ENCODE measurements at regions not wholly inside any gene's neighbourhood (a gene's known extent, or its start where the extent isn't known, plus 50 kb on each side); places are given as distances from the start of the nearest gene placed in this dataset.

DNA sequence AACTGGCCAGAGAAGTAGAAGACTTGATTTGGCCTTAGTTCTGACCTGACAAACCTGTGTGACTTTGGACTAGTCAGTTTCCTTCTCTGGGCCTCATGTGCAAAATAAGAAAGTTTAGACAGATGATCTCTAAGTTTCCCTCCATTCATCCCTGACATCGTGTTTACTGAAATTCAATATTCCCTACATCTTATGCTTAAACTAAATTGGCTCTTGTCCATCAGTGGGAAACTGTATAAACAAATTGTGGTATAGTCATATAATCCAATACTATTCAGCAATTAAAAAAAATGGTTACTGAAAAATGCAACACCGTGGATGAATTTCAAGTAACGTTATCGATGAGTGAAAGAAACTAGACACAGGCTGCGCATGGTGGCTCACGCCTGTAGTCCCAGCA, 64.4 kb upstream of the HRH1 start:
- DNase-seq (ENCODE audit: low read depth, low spot score), result no peak
- H3K9me3 ChIP-seq (replicated peaks; ENCODE audit: control insufficient read depth, insufficient read depth, low read length), result no peaks in the 10 kb centered on the region
- ChIA-PET RAD21 (ENCODE audit: unreplicated experiment) (no interaction called here), CTCF (no interaction called here), SMC1A (ENCODE audit: uncharacterized antibody, unreplicated experiment) (no interaction called here), POLR2A (no interaction called here)
- no peak overlapping the region for H3K4me2 ChIP-seq (ENCODE audit: control insufficient read depth, insufficient read depth)
- no peaks in the 10 kb centered on the region for H3K79me2 ChIP-seq (ENCODE audit: control insufficient read depth, insufficient read depth, low read length)
- no peak for FAIRE-seq
- no peak overlapping the region for H2AFZ ChIP-seq (ENCODE audit: control insufficient read depth, low read depth, low read length)
- ATAC-seq, result no peak
- 46% methylated on average over 6 of the region's 6 CpGs for WGBS (ENCODE audit: insufficient coverage, insufficient replicate concordance, low lambda C conversion rate, missing lambda C conversion rate)
- no peaks in the 10 kb centered on the region for H3K4me1 ChIP-seq (ENCODE audit: control insufficient read depth, insufficient read depth, low read length)
- no peaks in the 10 kb centered on the region for H3K36me3 ChIP-seq (ENCODE audit: control insufficient read depth in 2 of 2, insufficient read depth in 2 of 2, low read length in 1 of 2)
- intact Hi-C loops (cut with micrococcal nuclease; ENCODE audit: unreplicated experiment) (no loop called here), in situ Hi-C loops (cut with MboI) (no loop called here)
- no peak overlapping the region for H3K27ac ChIP-seq (ENCODE audit: control insufficient read depth, insufficient read depth)
- H4K20me1 ChIP-seq (ENCODE audit: control insufficient read depth, insufficient read depth), result no peaks in the 10 kb centered on the region
- H3K4me3 ChIP-seq, result no peak overlapping the region
- no peak overlapping the region for H3K9ac ChIP-seq (ENCODE audit: control insufficient read depth, insufficient read depth, low read length)
- peaks cover 0 to 2% of the 10 kb centered on the region in 2 experiments; a peak in 2 of 4 replicates for H3K27me3 ChIP-seq (replicated peaks in 1 of 2; ENCODE audit: control insufficient read depth in 2 of 2, insufficient read depth in 2 of 2, low read length in 1 of 2)
- TF ChIP-seq RAD51 (IDR thresholded peaks at IDR 0.05) (no peak), MTA3 (IDR thresholded peaks at IDR 0.05; ENCODE audit: borderline replicate concordance, low read length) (no peak), MYC (IDR thresholded peaks at IDR 0.05; ENCODE audit: insufficient read depth, insufficient read length, insufficient replicate concordance, low read length, severe bottlenecking) (no peak), RBBP5 (conservative IDR thresholded peaks at IDR 0.05) (no peak), FOXM1 (IDR thresholded peaks at IDR 0.05; ENCODE audit: low read depth, low read length) (no peak), MEF2A (IDR thresholded peaks at IDR 0.05; ENCODE audit: insufficient read depth, low read depth, low read length) (no peak), BCL11A (IDR thresholded peaks at IDR 0.05; ENCODE audit: low read depth, low read length) (no peak), SPI1 (IDR thresholded peaks at IDR 0.05; ENCODE audit: borderline replicate concordance, insufficient read depth, low read depth, low read length) (no peak), GATAD2B (conservative IDR thresholded peaks at IDR 0.05; ENCODE audit: low read depth) (no peak), CBFB (IDR thresholded peaks at IDR 0.05; ENCODE audit: low read depth) (no peak), KLF5 (IDR thresholded peaks at IDR 0.05; ENCODE audit: partially characterized antibody) (no peak), KDM1A (IDR thresholded peaks at IDR 0.05; ENCODE audit: borderline replicate concordance) (no peak), SMAD5 (IDR thresholded peaks at IDR 0.05; ENCODE audit: low read depth) (no peak), TBL1XR1 (IDR thresholded peaks at IDR 0.05; ENCODE audit: low read depth, low read length) (no peak), SUPT20H (IDR thresholded peaks at IDR 0.05; ENCODE audit: borderline replicate concordance, control insufficient read depth, low read depth, low read length) (no peak)
- TF ChIP-seq, protein P1, sequence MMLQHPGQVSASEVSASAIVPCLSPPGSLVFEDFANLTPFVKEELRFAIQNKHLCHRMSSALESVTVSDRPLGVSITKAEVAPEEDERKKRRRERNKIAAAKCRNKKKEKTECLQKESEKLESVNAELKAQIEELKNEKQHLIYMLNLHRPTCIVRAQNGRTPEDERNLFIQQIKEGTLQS (IDR thresholded peaks at IDR 0.05; ENCODE audit: borderline replicate concordance, extremely low read depth, low read depth, low read length), result no peak
- TF ChIP-seq, protein P2, sequence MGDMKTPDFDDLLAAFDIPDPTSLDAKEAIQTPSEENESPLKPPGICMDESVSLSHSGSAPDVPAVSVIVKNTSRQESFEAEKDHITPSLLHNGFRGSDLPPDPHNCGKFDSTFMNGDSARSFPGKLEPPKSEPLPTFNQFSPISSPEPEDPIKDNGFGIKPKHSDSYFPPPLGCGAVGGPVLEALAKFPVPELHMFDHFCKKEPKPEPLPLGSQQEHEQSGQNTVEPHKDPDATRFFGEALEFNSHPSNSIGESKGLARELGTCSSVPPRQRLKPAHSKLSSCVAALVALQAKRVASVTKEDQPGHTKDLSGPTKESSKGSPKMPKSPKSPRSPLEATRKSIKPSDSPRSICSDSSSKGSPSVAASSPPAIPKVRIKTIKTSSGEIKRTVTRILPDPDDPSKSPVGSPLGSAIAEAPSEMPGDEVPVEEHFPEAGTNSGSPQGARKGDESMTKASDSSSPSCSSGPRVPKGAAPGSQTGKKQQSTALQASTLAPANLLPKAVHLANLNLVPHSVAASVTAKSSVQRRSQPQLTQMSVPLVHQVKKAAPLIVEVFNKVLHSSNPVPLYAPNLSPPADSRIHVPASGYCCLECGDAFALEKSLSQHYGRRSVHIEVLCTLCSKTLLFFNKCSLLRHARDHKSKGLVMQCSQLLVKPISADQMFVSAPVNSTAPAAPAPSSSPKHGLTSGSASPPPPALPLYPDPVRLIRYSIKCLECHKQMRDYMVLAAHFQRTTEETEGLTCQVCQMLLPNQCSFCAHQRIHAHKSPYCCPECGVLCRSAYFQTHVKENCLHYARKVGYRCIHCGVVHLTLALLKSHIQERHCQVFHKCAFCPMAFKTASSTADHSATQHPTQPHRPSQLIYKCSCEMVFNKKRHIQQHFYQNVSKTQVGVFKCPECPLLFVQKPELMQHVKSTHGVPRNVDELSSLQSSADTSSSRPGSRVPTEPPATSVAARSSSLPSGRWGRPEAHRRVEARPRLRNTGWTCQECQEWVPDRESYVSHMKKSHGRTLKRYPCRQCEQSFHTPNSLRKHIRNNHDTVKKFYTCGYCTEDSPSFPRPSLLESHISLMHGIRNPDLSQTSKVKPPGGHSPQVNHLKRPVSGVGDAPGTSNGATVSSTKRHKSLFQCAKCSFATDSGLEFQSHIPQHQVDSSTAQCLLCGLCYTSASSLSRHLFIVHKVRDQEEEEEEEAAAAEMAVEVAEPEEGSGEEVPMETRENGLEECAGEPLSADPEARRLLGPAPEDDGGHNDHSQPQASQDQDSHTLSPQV (IDR thresholded peaks at IDR 0.05), result no peak
- TF ChIP-seq, protein P3, sequence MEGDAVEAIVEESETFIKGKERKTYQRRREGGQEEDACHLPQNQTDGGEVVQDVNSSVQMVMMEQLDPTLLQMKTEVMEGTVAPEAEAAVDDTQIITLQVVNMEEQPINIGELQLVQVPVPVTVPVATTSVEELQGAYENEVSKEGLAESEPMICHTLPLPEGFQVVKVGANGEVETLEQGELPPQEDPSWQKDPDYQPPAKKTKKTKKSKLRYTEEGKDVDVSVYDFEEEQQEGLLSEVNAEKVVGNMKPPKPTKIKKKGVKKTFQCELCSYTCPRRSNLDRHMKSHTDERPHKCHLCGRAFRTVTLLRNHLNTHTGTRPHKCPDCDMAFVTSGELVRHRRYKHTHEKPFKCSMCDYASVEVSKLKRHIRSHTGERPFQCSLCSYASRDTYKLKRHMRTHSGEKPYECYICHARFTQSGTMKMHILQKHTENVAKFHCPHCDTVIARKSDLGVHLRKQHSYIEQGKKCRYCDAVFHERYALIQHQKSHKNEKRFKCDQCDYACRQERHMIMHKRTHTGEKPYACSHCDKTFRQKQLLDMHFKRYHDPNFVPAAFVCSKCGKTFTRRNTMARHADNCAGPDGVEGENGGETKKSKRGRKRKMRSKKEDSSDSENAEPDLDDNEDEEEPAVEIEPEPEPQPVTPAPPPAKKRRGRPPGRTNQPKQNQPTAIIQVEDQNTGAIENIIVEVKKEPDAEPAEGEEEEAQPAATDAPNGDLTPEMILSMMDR (IDR thresholded peaks at IDR 0.05 in 2 of 3, conservative IDR thresholded peaks at IDR 0.05 in 1 of 3; ENCODE audit: control insufficient read depth in 2 of 3, extremely low read depth in 1 of 3, insufficient read depth in 1 of 3, low read depth in 3 of 3, low read length in 3 of 3), result no peak
- no TSS peak for BruUV-seq (replicated peaks)
